CD8-positive, alpha-beta memory T cell (primary cell): ENCODE measurements at regions not wholly inside any gene's neighbourhood (a gene's known extent, or its start where the extent isn't known, plus 50 kb on each side); places are given as distances from the start of the nearest gene placed in this dataset.
A peak's percentile ranks its signal among the peaks of the same experiment; 100 is the strongest.
"Not testable (repeated sequence)": the region's sequence is repeated elsewhere in the genome, so short reads cannot be mapped to it uniquely, and the experiment has no call there.

Source experiments
- CTCF ChIA-PET: fragments of 350-600 bp; sonication (Branson Sonifier 250); formaldehyde crosslinking; loops from one replicate; lab custom pipeline; 2021; ENCODE audit warnings: antibody characterized with exemption; lab: Charles Lee
- POLR2A ChIA-PET: fragments of 350-600 bp; sonication (Branson Sonifier 250); formaldehyde crosslinking; loops from one replicate; lab custom pipeline; 2021; ENCODE audit warnings: antibody characterized with exemption; lab: Charles Lee
- DNase-seq, 5 donors: peaks; one replicate each; pipeline versions ENCODE4 v3.0.0 to v3.0.0-alpha.2; 2020 to 2022; ENCODE audit warnings: mixed read lengths in 1 of 5
- H3K27ac ChIP-seq: one replicate; pipeline ENCODE4 v1.7.0; 2013; ENCODE audit warnings: low read depth, mild to moderate bottlenecking, low read length, moderate library complexity
- H3K27me3 ChIP-seq: 2 replicates; pipeline ENCODE4 v1.7.0; 2013; ENCODE audit warnings: low read length, mild to moderate bottlenecking; ENCODE audit not compliant: insufficient read depth, poor library complexity, severe bottlenecking
- H3K36me3 ChIP-seq: 2 replicates; pipeline ENCODE4 v1.7.0; 2013; ENCODE audit warnings: mild to moderate bottlenecking, low read length, moderate library complexity; ENCODE audit not compliant: insufficient read depth
- H3K4me1 ChIP-seq: 2 replicates; pipeline ENCODE4 v1.7.0; 2013; ENCODE audit warnings: mild to moderate bottlenecking, low read length, moderate library complexity; ENCODE audit not compliant: insufficient read depth
- H3K4me3 ChIP-seq: 2 replicates; pipeline ENCODE4 v1.7.0; 2013; ENCODE audit warnings: mild to moderate bottlenecking, low read length
- H3K9me3 ChIP-seq: 2 replicates; pipeline ENCODE4 v1.7.0; 2013; ENCODE audit warnings: mild to moderate bottlenecking, low read length
- H3K27ac Mint-ChIP-seq, 8 donors: one replicate each; pipeline ENCODE4 v1.8.0; 2020 to 2021; ENCODE audit warnings: mixed read lengths in 8 of 8, mild to moderate bottlenecking in 6 of 8, inconsistent platforms in 3 of 8, moderate library complexity in 3 of 8
- H3K27me3 Mint-ChIP-seq, 2 donors: one replicate each; pipeline ENCODE4 v1.8.0; 2020 to 2021; ENCODE audit warnings: mixed read lengths in 2 of 2, mild to moderate bottlenecking in 1 of 2, moderate library complexity in 1 of 2
- H3K36me3 Mint-ChIP-seq, 3 donors: one replicate each; pipeline ENCODE4 v1.8.0; 2020 to 2021; ENCODE audit warnings: mixed read lengths in 3 of 3, inconsistent platforms in 1 of 3, mild to moderate bottlenecking in 1 of 3
- H3K4me1 Mint-ChIP-seq, 3 donors: one replicate each; pipeline ENCODE4 v1.8.0; 2020 to 2021; ENCODE audit warnings: mixed read lengths in 3 of 3, inconsistent platforms in 1 of 3, mild to moderate bottlenecking in 1 of 3
- H3K4me3 Mint-ChIP-seq, 7 donors: one replicate each; pipeline ENCODE4 v1.8.0; 2020 to 2021; ENCODE audit warnings: mixed read lengths in 7 of 7, mild to moderate bottlenecking in 6 of 7, moderate library complexity in 4 of 7, inconsistent platforms in 2 of 7
- H3K9me3 Mint-ChIP-seq, 5 donors: one replicate each; pipeline ENCODE4 v1.8.0; 2020 to 2022; ENCODE audit warnings: mixed read lengths in 5 of 5, mild to moderate bottlenecking in 3 of 5, moderate library complexity in 2 of 5, inconsistent platforms in 1 of 5

- no peaks in the 10 kb centered on the region for H3K27me3 Mint-ChIP-seq
Measured at GRCh38 chr11:116344601-116345000, 428.2 kb downstream of the BUD13 start.

GRCh38 chr11:116343270-116343669 lies 429.5 kb downstream of the BUD13 start:
- no peak for DNase-seq
- POLR2A ChIA-PET: no interaction called here
- no peaks in the 10 kb centered on the region for H3K27me3 Mint-ChIP-seq

More at GRCh38 chr11:116344601-116345000, 428.2 kb downstream of the BUD13 start:
- no peaks in the 10 kb centered on the region for H3K9me3 ChIP-seq
- no peak overlapping the region for H3K4me3 ChIP-seq
- no peaks in the 10 kb centered on the region for H3K36me3 Mint-ChIP-seq
- CTCF ChIA-PET: no interaction called here
- H3K4me1 Mint-ChIP-seq: no peaks in the 10 kb centered on the region
- POLR2A ChIA-PET: no interaction called here
- H3K27ac ChIP-seq: no peak overlapping the region
- H3K36me3 ChIP-seq: no peaks in the 10 kb centered on the region
- H3K4me3 Mint-ChIP-seq: no peak overlapping the region
- no peaks in the 10 kb centered on the region for H3K4me1 ChIP-seq
- H3K9me3 Mint-ChIP-seq: peaks cover 0 to 5% (median 2%) of the 10 kb centered on the region in 5 donors
- DNase-seq: no peak
- H3K27ac Mint-ChIP-seq: no peak overlapping the region
- no peaks in the 10 kb centered on the region for H3K27me3 ChIP-seq

GRCh38 chr11:116342148-116342547 lies 430.6 kb downstream of the BUD13 start:
- Mint-ChIP-seq H3K4me1 (no peaks in the 10 kb centered on the region), H3K4me3 (no peak overlapping the region), H3K27me3 (peaks cover 0 to 2% of the 10 kb centered on the region in 2 donors), H3K9me3 (peaks cover 0 to 5% (median 3%) of the 10 kb centered on the region in 5 donors), H3K36me3 (no peaks in the 10 kb centered on the region), H3K27ac (peak overlapping the region in 1 of 8 donors; percentile 44)
- Histone ChIP-seq H3K4me1 (no peaks in the 10 kb centered on the region), H3K4me3 (no peak overlapping the region), H3K27ac (no peak overlapping the region), H3K9me3 (no peaks in the 10 kb centered on the region), H3K27me3 (no peaks in the 10 kb centered on the region), H3K36me3 (no peaks in the 10 kb centered on the region)
- ChIA-PET POLR2A (no interaction called here), CTCF (no interaction called here)
- no peak for DNase-seq

More at GRCh38 chr11:116343270-116343669, 429.5 kb downstream of the BUD13 start:
- H3K9me3 ChIP-seq: no peaks in the 10 kb centered on the region
- H3K4me3 Mint-ChIP-seq: no peak overlapping the region
- no peak overlapping the region for H3K4me3 ChIP-seq
- H3K27ac ChIP-seq: no peak overlapping the region
- H3K27me3 ChIP-seq: no peaks in the 10 kb centered on the region
- CTCF ChIA-PET: no interaction called here
- H3K4me1 ChIP-seq: no peaks in the 10 kb centered on the region
- H3K36me3 Mint-ChIP-seq: no peaks in the 10 kb centered on the region
- peaks cover 0 to 5% (median 1%) of the 10 kb centered on the region in 5 donors for H3K9me3 Mint-ChIP-seq
- no peaks in the 10 kb centered on the region for H3K36me3 ChIP-seq
- H3K27ac Mint-ChIP-seq: no peak overlapping the region
- H3K4me1 Mint-ChIP-seq: no peaks in the 10 kb centered on the region

GRCh38 chr11:116339306-116340098 lies 433.3 kb downstream of the BUD13 start:
- Histone ChIP-seq H3K27ac (no peak overlapping the region), H3K9me3 (no peaks in the 10 kb centered on the region), H3K4me1 (no peaks in the 10 kb centered on the region), H3K36me3 (no peaks in the 10 kb centered on the region), H3K27me3 (no peaks in the 10 kb centered on the region), H3K4me3 (no peak overlapping the region)
- H3K27ac Mint-ChIP-seq: no peak overlapping the region
- POLR2A ChIA-PET: no interaction called here
- H3K36me3 Mint-ChIP-seq: no peaks in the 10 kb centered on the region
- DNase-seq: no peak
- no peak overlapping the region for H3K4me3 Mint-ChIP-seq
- no peaks in the 10 kb centered on the region for H3K4me1 Mint-ChIP-seq
- CTCF ChIA-PET: no interaction called here
- H3K27me3 Mint-ChIP-seq: peaks cover 0 to 3% of the 10 kb centered on the region in 2 donors
- peaks cover 0 to 5% (median 2%) of the 10 kb centered on the region in 5 donors for H3K9me3 Mint-ChIP-seq

GRCh38 chr11:116338500-116338899 lies 434.3 kb downstream of the BUD13 start:
- H3K27ac Mint-ChIP-seq, H3K36me3 ChIP-seq, H3K4me3 Mint-ChIP-seq, DNase-seq, H3K4me3 ChIP-seq, H3K36me3 Mint-ChIP-seq, H3K9me3 ChIP-seq, H3K9me3 Mint-ChIP-seq, POLR2A ChIA-PET, CTCF ChIA-PET, H3K27me3 Mint-ChIP-seq, H3K27ac ChIP-seq, H3K4me1 ChIP-seq, H3K4me1 Mint-ChIP-seq, H3K27me3 ChIP-seq: not testable (repeated sequence)

GRCh38 chr11:116336540-116336939 lies 436.2 kb downstream of the BUD13 start:
- H3K9me3 ChIP-seq: no peaks in the 10 kb centered on the region
- no peak overlapping the region for H3K27ac ChIP-seq
- H3K4me3 ChIP-seq: no peak overlapping the region
- ChIA-PET POLR2A (no interaction called here), CTCF (no interaction called here)
- Mint-ChIP-seq H3K27me3 (peaks cover 0 to 5% of the 10 kb centered on the region in 2 donors), H3K27ac (no peak overlapping the region), H3K36me3 (no peaks in the 10 kb centered on the region), H3K4me1 (no peaks in the 10 kb centered on the region), H3K9me3 (peaks cover 0 to 5% (median 2%) of the 10 kb centered on the region in 5 donors), H3K4me3 (no peak overlapping the region)
- H3K27me3 ChIP-seq: no peaks in the 10 kb centered on the region
- DNase-seq: no peak
- no peaks in the 10 kb centered on the region for H3K4me1 ChIP-seq
- H3K36me3 ChIP-seq: no peaks in the 10 kb centered on the region

GRCh38 chr11:116335891-116336290 lies 436.9 kb downstream of the BUD13 start:
- ChIA-PET CTCF (no interaction called here), POLR2A (no interaction called here)
- peaks cover 0 to 5% (median 2%) of the 10 kb centered on the region in 5 donors for H3K9me3 Mint-ChIP-seq
- Histone ChIP-seq H3K27ac (no peak overlapping the region), H3K27me3 (no peaks in the 10 kb centered on the region), H3K9me3 (no peaks in the 10 kb centered on the region), H3K36me3 (no peaks in the 10 kb centered on the region), H3K4me1 (no peaks in the 10 kb centered on the region), H3K4me3 (no peak overlapping the region)
- no peak for DNase-seq
- peaks cover 0 to 5% of the 10 kb centered on the region in 2 donors for H3K27me3 Mint-ChIP-seq
- H3K36me3 Mint-ChIP-seq: no peaks in the 10 kb centered on the region
- H3K27ac Mint-ChIP-seq: no peak overlapping the region
- H3K4me3 Mint-ChIP-seq: no peak overlapping the region
- no peaks in the 10 kb centered on the region for H3K4me1 Mint-ChIP-seq

GRCh38 chr11:116335078-116335477 lies 437.7 kb downstream of the BUD13 start:
- no peaks in the 10 kb centered on the region for H3K4me1 Mint-ChIP-seq
- no peak for DNase-seq
- ChIA-PET CTCF (no interaction called here), POLR2A (no interaction called here)
- Histone ChIP-seq H3K27ac (no peak overlapping the region), H3K36me3 (no peaks in the 10 kb centered on the region), H3K27me3 (no peaks in the 10 kb centered on the region), H3K4me3 (no peak overlapping the region), H3K4me1 (no peaks in the 10 kb centered on the region), H3K9me3 (no peaks in the 10 kb centered on the region)
- no peaks in the 10 kb centered on the region for H3K36me3 Mint-ChIP-seq
- H3K4me3 Mint-ChIP-seq: no peak overlapping the region
- no peak overlapping the region for H3K27ac Mint-ChIP-seq
- peaks cover 0 to 5% (median 2%) of the 10 kb centered on the region in 5 donors for H3K9me3 Mint-ChIP-seq
- H3K27me3 Mint-ChIP-seq: peaks cover 0 to 5% of the 10 kb centered on the region in 2 donors
